ENCODE measurements at regions not wholly inside any gene's neighbourhood (a gene's known extent, or its start where the extent isn't known, plus 50 kb on each side); places are given as distances from the start of the nearest gene placed in this dataset.
"Not testable (repeated sequence)": the region's sequence is repeated elsewhere in the genome, so short reads cannot be mapped to it uniquely, and the experiment has no call there.

DNA sequence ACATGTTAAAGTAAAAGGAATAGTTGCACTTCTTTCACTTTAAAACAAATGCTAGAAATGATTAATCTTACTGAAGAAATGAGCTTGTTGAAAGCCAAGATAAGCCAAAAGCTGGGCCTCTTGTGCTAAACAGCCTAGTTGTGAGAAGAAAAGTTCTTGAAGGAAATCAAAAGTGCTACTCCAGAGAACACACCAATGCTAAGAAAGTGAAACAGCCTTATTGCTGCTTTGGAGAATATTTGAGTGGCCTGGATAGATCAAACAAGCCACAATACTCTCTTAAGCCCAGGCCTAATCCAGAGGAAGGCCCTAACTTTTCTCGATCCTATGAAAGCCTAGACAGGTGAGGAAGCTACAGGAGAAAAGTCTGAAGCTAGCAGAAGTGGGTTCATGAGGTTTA lies 967.9 kb upstream of the INTU start:
- 73% methylated on average over 1 of the region's 1 CpG for WGBS
- Histone ChIP-seq H3K4me1 (ENCODE audit: control insufficient read depth in 4 of 4, insufficient read depth in 4 of 4, low read length in 3 of 4) (no peaks in the 10 kb centered on the region), H3K27ac (ENCODE audit: low read depth in 1 of 2, low read length in 2 of 2) (no peak overlapping the region), H3K9ac (ENCODE audit: low read depth in 1 of 2, low read length in 2 of 2) (no peak overlapping the region), H3K9me3 (ENCODE audit: control insufficient read depth in 4 of 4, low read length in 3 of 4) (no peaks in the 10 kb centered on the region), H3K36me3 (ENCODE audit: control insufficient read depth in 4 of 4, insufficient read depth in 3 of 4, low read depth in 1 of 4, low read length in 3 of 4) (no peaks in the 10 kb centered on the region), H3K4me3 (ENCODE audit: low read depth in 1 of 3, low read length in 3 of 3) (no peak overlapping the region), H3K27me3 (ENCODE audit: control insufficient read depth in 4 of 4, insufficient read depth in 4 of 4, low read length in 3 of 4) (no peaks in the 10 kb centered on the region)
- no peak for TF ChIP-seq RAD21 (IDR thresholded peaks at IDR 0.05)
- TF ChIP-seq HNF4G (IDR thresholded peaks at IDR 0.05) = no peak
- no peak for TF ChIP-seq SP1 (IDR thresholded peaks at IDR 0.05)
- no peak for TF ChIP-seq EGR1 (IDR thresholded peaks at IDR 0.05; ENCODE audit: low read depth in 2 of 2)
- TF ChIP-seq, protein P1, sequence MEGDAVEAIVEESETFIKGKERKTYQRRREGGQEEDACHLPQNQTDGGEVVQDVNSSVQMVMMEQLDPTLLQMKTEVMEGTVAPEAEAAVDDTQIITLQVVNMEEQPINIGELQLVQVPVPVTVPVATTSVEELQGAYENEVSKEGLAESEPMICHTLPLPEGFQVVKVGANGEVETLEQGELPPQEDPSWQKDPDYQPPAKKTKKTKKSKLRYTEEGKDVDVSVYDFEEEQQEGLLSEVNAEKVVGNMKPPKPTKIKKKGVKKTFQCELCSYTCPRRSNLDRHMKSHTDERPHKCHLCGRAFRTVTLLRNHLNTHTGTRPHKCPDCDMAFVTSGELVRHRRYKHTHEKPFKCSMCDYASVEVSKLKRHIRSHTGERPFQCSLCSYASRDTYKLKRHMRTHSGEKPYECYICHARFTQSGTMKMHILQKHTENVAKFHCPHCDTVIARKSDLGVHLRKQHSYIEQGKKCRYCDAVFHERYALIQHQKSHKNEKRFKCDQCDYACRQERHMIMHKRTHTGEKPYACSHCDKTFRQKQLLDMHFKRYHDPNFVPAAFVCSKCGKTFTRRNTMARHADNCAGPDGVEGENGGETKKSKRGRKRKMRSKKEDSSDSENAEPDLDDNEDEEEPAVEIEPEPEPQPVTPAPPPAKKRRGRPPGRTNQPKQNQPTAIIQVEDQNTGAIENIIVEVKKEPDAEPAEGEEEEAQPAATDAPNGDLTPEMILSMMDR (IDR thresholded peaks at IDR 0.05; ENCODE audit: low read depth, low read length, missing input control) = no peak
- no peak for TF ChIP-seq JUND (IDR thresholded peaks at IDR 0.05)
- TF ChIP-seq FOXA2 (IDR thresholded peaks at IDR 0.05) = no peak
- no peak for TF ChIP-seq TAF1 (conservative IDR thresholded peaks at IDR 0.05)
- TF ChIP-seq, protein P2, sequence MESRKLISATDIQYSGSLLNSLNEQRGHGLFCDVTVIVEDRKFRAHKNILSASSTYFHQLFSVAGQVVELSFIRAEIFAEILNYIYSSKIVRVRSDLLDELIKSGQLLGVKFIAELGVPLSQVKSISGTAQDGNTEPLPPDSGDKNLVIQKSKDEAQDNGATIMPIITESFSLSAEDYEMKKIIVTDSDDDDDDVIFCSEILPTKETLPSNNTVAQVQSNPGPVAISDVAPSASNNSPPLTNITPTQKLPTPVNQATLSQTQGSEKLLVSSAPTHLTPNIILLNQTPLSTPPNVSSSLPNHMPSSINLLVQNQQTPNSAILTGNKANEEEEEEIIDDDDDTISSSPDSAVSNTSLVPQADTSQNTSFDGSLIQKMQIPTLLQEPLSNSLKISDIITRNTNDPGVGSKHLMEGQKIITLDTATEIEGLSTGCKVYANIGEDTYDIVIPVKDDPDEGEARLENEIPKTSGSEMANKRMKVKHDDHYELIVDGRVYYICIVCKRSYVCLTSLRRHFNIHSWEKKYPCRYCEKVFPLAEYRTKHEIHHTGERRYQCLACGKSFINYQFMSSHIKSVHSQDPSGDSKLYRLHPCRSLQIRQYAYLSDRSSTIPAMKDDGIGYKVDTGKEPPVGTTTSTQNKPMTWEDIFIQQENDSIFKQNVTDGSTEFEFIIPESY (IDR thresholded peaks at IDR 0.05) = no peak
- TF ChIP-seq, protein P3, sequence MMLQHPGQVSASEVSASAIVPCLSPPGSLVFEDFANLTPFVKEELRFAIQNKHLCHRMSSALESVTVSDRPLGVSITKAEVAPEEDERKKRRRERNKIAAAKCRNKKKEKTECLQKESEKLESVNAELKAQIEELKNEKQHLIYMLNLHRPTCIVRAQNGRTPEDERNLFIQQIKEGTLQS (IDR thresholded peaks at IDR 0.05) = no peak
- no peak for TF ChIP-seq FOXA1 (IDR thresholded peaks at IDR 0.05)
- TF ChIP-seq, protein P4, sequence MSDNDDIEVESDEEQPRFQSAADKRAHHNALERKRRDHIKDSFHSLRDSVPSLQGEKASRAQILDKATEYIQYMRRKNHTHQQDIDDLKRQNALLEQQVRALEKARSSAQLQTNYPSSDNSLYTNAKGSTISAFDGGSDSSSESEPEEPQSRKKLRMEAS (IDR thresholded peaks at IDR 0.05) = no peak
- TF ChIP-seq HNF4A (conservative IDR thresholded peaks at IDR 0.05) = no peak
- DNase-seq (ENCODE audit: low spot score) = no peak

DNA sequence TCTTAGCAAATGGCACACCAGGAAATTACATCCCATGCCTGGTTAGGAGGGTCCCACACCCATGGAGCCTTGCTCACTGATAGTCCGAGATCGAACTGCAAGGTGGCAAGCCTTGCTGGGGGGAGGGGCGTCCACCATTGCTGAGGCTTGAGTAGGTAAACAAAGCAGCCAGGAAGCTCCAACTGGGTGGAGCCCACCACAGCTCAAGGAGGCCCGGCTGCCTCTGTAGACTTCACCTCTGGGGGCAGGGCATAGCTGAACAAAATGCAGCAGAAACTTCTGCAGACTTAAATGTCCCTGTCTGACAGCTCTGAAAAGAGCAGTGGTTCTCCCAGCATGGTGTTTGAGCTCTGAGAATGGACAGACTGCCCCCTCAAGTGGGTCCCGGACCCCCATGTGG lies 962.7 kb upstream of the INTU start:
- not testable (repeated sequence) for H3K27ac ChIP-seq (ENCODE audit: low read depth in 1 of 2, low read length in 2 of 2); H3K4me1 ChIP-seq (ENCODE audit: control insufficient read depth in 4 of 4, insufficient read depth in 4 of 4, low read length in 3 of 4); H3K36me3 ChIP-seq (ENCODE audit: control insufficient read depth in 4 of 4, insufficient read depth in 3 of 4, low read depth in 1 of 4, low read length in 3 of 4); H3K9ac ChIP-seq (ENCODE audit: low read depth in 1 of 2, low read length in 2 of 2); H3K9me3 ChIP-seq (ENCODE audit: control insufficient read depth in 4 of 4, low read length in 3 of 4); DNase-seq (ENCODE audit: low spot score); H3K27me3 ChIP-seq (ENCODE audit: control insufficient read depth in 4 of 4, insufficient read depth in 4 of 4, low read length in 3 of 4); H3K4me3 ChIP-seq (ENCODE audit: low read depth in 1 of 3, low read length in 3 of 3)
- WGBS = 72% methylated on average over 5 of the region's 5 CpGs

DNA sequence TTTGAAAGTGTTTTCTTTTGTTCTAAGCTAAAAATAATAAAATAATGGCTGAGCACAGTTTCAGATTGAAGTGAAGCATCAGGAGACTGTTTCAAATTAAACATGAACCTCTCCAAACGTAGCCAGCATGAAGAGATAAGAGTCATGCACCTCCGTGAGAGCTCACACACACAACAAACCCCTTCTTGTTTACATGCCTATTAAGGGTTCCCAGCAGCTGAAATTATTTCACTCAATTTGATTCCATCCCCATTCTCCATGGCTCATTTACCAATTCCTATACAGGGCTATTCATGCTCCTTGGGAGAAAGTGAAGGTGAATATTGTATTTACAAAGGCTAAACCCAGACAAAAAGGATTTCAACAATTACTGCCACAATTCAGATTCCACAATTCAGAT lies 954.1 kb upstream of the INTU start:
- H3K36me3 ChIP-seq (ENCODE audit: control insufficient read depth in 4 of 4, insufficient read depth in 3 of 4, low read depth in 1 of 4, low read length in 3 of 4) = no peaks in the 10 kb centered on the region
- H3K27ac ChIP-seq (ENCODE audit: low read depth in 1 of 2, low read length in 2 of 2) = no peak overlapping the region
- TF ChIP-seq EGR1 (IDR thresholded peaks at IDR 0.05; ENCODE audit: low read depth in 2 of 2) = no peak
- TF ChIP-seq, protein P2 (IDR thresholded peaks at IDR 0.05) = no peak
- TF ChIP-seq FOXA2 (IDR thresholded peaks at IDR 0.05) = no peak
- TF ChIP-seq, protein P4 (IDR thresholded peaks at IDR 0.05) = no peak
- TF ChIP-seq GABPA (IDR thresholded peaks at IDR 0.05 in 1 of 2, conservative IDR thresholded peaks at IDR 0.05 in 1 of 2) = no peak
- TF ChIP-seq SP1 (IDR thresholded peaks at IDR 0.05) = no peak
- no peak for TF ChIP-seq RAD21 (IDR thresholded peaks at IDR 0.05)
- TF ChIP-seq, protein P3 (IDR thresholded peaks at IDR 0.05) = no peak
- no peak for TF ChIP-seq NR2F2 (IDR thresholded peaks at IDR 0.05)
- TF ChIP-seq JUND (IDR thresholded peaks at IDR 0.05) = no peak
- H3K27me3 ChIP-seq (ENCODE audit: control insufficient read depth in 4 of 4, insufficient read depth in 4 of 4, low read length in 3 of 4) = no peaks in the 10 kb centered on the region
- H3K9ac ChIP-seq (ENCODE audit: low read depth in 1 of 2, low read length in 2 of 2) = no peak overlapping the region
- H3K4me1 ChIP-seq (ENCODE audit: control insufficient read depth in 4 of 4, insufficient read depth in 4 of 4, low read length in 3 of 4) = no peaks in the 10 kb centered on the region
- WGBS = 35% methylated on average over 2 of the region's 2 CpGs
- no peaks in the 10 kb centered on the region for H3K9me3 ChIP-seq (ENCODE audit: control insufficient read depth in 4 of 4, low read length in 3 of 4)
- DNase-seq (ENCODE audit: low spot score) = no peak
- H3K4me3 ChIP-seq (ENCODE audit: low read depth in 1 of 3, low read length in 3 of 3) = no peak overlapping the region
